ENCODE measurements at regions not wholly inside any gene's neighbourhood (a gene's known extent, or its start where the extent isn't known, plus 50 kb on each side); places are given as distances from the start of the nearest gene placed in this dataset.

DNA sequence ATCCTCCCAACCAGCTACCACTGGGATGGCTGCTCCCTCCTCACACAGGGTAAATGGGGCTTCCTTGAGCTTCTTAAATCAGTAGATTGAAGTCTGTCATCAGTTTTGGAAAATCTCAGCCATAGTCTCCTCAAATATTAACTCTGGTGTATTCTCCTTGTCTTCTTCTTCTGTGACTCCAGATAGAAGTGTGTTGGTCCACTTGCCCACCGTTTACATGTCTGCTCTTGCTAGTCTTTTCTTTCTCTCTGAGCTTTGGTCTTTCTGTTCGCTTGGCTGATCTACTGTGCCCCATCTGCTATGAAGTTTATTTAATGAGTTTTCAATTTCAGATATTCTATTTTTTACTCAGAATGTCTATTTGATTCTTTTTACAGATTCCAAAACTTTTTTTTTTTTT, 281.7 kb upstream of the HDAC4 start:
- DNase-seq = no peak

- no peak for DNase-seq
Measured at GRCh38 chr2:239679755-239680154, 278.9 kb upstream of the HDAC4 start.

DNA sequence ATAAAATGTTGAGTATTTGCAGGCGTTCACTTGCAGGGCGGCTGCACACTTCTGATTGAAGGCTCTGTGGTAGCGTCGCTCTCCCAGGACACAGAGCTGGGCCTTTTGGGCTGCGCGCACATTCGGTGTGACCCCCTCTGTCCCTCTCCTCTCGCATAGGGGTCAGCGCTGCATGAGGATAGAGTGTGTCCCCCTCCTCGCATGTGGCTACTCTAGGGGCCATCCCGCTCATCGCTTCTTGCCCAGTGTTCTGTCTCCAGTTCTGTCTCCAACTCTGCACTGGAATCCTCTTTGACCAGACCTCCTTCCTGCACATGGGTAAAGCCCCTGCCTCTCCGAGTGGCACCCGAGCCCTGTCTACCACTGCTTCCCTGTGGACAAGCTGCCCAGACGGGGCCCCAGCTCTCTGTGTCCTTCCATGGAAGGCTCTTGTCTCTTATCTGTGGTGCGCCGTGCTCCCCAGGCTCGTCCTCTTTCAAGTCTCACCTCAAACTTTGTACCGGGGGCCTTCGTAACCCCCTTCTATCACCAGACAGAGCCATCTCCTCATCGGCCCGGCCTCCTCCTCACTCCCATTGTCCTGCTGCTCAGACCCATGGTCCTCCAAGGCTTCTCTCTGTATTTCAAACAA, 278.0 kb upstream of the HDAC4 start:
- no peak for DNase-seq

DNA sequence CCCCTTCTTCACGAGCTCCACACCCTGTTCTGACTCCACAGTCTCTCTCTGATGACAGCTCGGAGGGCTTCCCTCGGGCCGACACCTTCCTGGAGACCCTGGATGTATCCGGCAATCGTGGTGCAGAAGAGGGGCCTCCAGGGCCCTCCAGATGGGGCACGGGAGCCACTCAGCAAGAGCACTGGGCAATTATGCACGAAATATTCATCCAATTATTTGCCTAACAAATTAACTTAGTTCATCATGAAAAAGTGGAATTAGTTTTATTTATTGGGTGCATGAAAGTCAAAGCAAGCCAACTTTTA, 277.3 kb upstream of the HDAC4 start:
- DNase-seq = no peak

GRCh38 chr2:239677453-239678185, 276.8 kb upstream of the HDAC4 start:
- no peak for DNase-seq

GRCh38 chr2:239676716-239677452, 276.1 kb upstream of the HDAC4 start:
- DNase-seq = no peak

GRCh38 chr2:239675826-239676715, 275.3 kb upstream of the HDAC4 start:
- no peak for DNase-seq

DNA sequence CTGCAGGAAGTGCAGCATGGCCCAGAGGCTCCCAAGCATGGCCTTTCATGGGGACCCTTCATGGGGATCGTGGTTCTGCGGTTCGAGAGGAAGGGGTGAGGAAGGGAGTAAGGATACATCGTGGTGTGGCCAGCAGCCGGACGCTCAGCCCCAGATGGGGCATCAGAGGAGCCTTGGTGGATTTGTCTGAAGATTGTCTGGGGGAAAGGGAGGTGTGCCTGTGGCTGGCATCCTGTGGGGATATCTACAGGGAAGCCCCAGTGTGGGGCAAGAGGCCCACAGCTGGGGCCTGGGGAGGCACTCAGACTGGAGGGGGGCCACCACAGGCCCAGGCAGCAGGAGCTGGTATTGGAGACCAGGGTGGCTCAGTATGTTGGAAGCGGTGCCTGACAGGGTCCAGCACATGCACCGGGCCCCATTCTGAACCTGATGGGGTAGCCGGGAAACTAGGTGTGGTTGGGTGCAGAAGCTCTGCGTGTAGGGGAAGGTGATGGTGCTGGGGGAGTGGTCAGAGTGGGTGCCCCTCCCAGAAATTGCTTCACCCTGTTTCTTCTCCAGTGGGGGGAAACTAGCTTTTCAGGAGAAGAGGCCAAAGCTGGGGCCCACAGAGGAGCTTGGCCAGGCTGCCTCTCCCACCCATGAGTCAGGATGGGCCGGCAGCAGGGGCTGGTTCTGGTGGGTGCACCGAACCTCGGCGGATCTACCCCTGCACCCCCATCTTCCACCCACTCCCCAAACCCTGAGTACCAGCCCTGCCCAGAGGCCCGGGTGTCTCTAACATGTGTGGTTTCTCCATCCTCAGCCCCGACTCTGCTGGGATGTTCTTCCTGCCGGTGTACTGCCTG, 274.4 kb upstream of the HDAC4 start:
- no peak for DNase-seq

- no peak for DNase-seq
Measured at GRCh38 chr2:239674101-239674980, 273.5 kb upstream of the HDAC4 start.

GRCh38 chr2:239673641-239674040, 272.8 kb upstream of the HDAC4 start:
- DNase-seq = no peak

DNA sequence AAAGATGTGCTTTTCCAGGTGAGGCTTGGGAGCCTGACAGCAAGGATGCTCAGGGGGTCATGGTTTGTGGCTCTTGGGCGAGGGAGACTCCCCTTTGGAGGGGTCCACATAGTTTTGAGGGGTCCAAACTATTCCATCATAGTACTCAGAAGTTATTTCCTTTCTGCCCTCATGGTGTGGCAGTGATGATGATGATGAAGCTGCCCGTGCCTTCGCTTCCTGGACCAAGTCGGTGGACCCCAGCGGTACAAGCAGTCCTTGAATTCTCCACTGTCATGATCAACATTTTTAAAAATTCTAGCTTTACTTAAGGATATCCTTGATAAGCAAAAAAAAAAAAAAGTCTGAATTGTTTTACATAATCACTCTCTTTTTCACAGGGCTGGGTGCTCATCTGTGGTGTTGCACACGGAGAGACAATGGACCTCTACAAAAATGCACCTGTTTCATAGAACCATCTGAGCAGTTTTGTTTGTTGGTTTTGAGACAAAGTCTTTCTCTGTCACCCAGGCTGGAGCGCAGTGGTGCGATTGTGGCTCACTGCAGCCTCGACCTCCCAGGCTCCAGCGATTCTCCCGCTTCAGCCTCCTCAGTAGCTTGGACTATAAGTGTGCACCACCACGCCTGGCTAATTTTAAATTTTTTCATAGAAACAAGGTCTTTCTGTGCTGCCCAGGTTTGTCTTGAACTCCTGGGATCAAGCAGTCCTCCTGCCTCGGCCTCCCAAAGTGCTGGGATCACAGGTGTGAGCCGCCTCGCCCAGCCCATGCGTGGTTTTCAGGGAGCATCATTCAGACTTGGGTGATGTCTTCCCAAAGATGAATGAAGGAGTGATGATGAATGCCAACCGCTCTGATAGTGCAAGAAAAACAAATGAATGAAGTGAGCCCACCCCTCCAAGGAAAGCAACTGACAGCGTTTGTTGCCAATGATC, 271.4 kb upstream of the HDAC4 start:
- DNase-seq = no peak

DNA sequence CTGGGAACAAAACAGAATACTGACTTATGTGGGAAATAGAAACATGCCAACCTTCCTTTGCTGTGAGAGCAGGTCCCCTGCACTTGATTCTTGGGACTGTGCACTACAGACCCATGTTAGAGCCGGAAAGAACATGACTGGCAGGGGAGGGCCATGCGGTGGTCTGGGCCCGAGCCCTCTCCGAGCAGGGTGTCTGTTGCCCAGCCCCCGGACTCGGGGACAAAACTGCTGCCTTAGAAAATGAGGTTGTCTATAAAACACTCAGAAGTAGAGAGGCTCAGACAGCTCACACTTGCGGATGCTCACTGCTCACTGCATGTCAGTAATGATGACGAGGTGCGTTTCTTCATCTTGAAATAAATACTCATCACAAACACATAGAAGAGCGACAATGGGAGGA, 270.7 kb upstream of the HDAC4 start:
- DNase-seq = no peak

DNA sequence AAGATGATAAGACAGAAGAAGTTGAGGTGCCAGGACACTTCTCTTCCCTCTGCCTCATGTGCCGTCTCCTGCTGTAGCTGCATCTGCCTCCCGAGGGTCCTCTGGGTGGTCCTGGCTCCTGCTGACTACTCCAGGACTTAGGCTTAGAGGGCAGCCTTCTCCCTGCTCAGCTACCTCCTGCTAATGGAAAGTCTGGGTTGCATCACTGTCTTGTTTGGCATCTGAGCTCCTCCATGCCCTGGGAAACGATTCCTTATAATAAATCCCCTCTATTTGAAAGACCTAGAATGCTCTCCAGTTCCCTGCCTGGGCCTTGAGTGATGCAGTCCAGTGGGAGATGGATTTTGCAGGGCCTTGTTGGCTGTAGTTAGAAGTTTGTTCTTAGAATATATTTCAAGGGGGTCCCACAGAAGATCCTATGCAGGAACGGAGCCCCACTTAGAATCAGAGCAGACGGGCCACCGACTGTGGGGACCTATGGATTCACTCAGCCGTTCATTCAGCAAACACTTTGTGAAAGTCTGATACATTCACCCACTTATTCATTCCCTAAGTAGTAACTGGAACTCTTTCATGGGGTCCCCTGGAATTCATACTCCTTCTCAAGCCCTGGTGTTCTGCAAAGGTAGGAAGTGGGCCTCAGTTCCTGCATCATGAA, 269.8 kb upstream of the HDAC4 start:
- DNase-seq = no peak

GRCh38 chr2:239669899-239670460, 269.2 kb upstream of the HDAC4 start:
- no peak for DNase-seq

DNA sequence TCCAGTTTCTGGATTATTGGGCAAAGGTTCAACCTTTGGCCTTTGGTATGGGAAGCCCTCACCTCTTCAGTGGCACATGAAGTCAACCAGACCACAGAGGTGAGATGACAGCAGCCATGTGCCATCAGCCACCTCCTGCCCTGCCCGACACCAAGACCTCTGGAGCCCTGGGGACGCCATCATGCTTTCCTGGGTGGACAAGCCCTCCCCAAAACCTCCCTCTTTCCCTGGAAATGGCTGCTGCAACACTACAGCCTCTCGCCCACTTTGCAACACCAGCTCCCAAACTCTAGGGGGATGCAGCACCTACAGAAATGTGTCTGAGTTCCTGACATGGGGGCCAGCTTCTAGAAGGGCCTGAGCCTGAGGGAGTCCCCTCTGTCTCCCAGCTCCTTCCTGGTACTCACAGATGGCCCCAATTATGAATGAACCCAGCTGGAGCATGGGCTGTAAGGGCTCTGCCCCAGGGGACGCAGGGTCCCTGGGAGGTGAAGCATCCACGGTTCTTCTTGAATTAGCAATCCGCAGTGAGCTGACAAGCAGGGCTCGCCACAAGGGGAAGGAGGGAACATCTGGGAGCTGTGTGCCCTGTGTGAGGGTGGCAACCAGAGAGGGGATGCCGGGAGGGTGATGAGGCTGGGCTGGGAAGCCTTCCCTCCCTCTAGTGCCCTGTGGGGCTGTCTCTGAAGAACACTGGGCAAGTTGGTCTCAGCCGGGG, 268.5 kb upstream of the HDAC4 start:
- DNase-seq = no peak

DNA sequence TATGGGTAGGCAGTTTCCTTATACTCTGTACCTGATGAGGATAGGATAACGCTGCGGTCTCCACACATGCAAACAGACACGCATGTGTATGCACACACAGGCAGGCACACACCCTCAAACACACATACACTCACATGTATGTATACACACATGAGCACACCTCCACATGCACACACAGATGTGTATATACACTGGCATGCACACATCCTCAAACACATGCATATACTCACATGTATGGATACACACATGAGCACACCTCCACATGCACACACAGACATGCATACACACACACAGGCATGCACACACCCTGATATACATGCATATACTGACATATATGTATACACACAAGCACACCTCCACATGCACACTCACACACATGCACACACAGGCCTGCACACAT, 267.8 kb upstream of the HDAC4 start:
- DNase-seq = no peak

GRCh38 chr2:239668042-239668441, 267.2 kb upstream of the HDAC4 start:
- DNase-seq = no peak

DNA sequence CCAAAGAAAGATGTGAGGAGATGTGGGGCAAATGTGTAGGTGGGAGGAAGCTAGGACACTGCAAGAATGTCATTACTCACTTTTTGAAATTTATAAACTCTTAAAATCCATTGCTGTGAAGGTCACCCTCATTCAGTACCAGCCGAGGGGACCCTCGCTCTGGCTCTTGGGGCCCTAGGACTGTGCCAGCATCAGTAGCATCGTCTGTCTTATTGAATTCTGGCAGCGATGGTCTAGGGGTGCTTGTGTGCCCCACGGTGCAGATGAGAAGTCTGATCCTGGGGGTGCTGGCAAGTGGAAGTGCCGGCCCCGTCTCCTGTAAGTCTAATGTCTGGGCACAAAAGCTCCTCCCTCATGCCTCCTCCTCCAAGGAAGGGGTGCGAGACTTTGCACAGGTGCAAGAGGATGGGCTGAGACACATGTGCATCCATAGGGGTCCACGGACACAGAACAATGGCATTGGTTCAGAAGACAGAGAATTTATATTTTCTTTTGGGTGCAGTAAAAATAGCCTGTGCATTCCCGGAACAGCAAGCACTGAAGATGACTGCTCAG, 266.7 kb upstream of the HDAC4 start:
- no peak for DNase-seq
